BJ (cell line): ENCODE measurements at regions not wholly inside any gene's neighbourhood (a gene's known extent, or its start where the extent isn't known, plus 50 kb on each side); places are given as distances from the start of the nearest gene placed in this dataset.
"Not testable (repeated sequence)": the region's sequence is repeated elsewhere in the genome, so short reads cannot be mapped to it uniquely, and the experiment has no call there.

Source experiments
- CTCF ChIA-PET: fragments of 350-600 bp; formaldehyde crosslinking; extraction: SDS; loops from one replicate; lab custom pipeline; 2021; ENCODE audit warnings: antibody characterized with exemption, inconsistent platforms; lab: Yijun Ruan, JAX
- POLR2A ChIA-PET: fragments of 300-600 bp; sonication (Branson Sonifier 250); formaldehyde crosslinking; extraction: SDS; loops from one replicate; lab custom pipeline; 2021; ENCODE audit warnings: antibody characterized with exemption; lab: Charles Lee
- DNase-seq: peaks from one replicate; pipeline ENCODE4 v3.0.0-alpha.2; 2011; ENCODE audit warnings: low read depth
- H3K27me3 ChIP-seq: 2 replicates; pipeline ENCODE4 v1.6.0; 2011; ENCODE audit warnings: low read length; ENCODE audit not compliant: control insufficient read depth, insufficient read depth
- H3K36me3 ChIP-seq: 2 replicates; pipeline ENCODE4 v1.5.1; 2011; ENCODE audit warnings: low read length; ENCODE audit not compliant: control insufficient read depth, insufficient read depth
- H3K4me3 ChIP-seq: 2 replicates; pipeline ENCODE4 v1.5.1; 2011; ENCODE audit warnings: low read depth, mild to moderate bottlenecking, control low read depth, low read length
- CTCF ChIP-seq: IDR thresholded peaks from 2 replicates; pipeline ENCODE4 v1.5.1; 2011; ENCODE audit warnings: low read depth, mild to moderate bottlenecking, control low read depth, inconsistent platforms, low read length, moderate library complexity; ENCODE audit not compliant: insufficient read depth

DNA sequence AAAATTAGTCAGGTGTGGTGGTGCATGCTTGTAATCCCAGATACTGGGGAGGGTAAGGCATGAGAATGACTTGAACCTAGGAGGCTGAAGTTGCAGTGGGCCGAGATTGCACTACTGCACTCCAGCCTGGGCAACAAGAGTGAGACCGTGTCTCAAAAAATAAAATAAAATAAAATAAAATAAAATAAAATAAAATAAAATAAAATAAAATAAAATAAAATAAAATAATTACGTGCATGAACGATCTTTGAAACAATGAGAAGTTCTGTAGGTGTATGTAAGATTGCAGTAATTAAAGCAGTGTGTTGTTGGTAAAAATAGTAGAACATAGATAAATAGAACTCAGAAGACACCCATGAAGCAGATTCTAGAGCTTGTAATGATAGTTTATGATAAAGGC is 348.5 kb downstream of the ANKRD30A start:
- no peak for TF ChIP-seq CTCF
- Histone ChIP-seq H3K36me3 (no peaks in the 10 kb centered on the region), H3K4me3 (no peak overlapping the region), H3K27me3 (no peaks in the 10 kb centered on the region)
- no peak for DNase-seq
- ChIA-PET CTCF (no interaction called here), POLR2A (no interaction called here)

DNA sequence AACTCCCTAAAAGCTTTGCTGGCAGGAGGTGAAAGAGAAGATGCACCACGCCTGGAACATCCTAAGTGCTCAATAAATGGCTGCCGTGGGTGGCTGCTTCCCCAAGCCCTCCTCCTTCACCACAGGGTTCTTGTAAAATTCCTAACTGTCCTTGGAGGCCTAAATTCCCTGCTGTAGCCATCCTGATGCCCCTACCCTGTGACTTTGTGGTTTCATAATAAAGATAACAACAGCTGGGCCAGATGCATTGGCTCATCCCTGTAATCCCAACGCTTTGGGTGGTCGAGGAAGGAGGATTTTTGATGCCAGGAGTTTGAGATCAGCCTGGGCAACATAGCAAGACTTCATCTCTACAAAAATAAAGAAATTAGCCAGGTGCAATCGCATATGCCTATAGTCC is 341.8 kb downstream of the ANKRD30A start:
- ChIA-PET POLR2A (no interaction called here), CTCF (no interaction called here)
- no peak for DNase-seq
- no peak for TF ChIP-seq CTCF
- no peaks in the 10 kb centered on the region for H3K27me3 ChIP-seq
- no peaks in the 10 kb centered on the region for H3K36me3 ChIP-seq
- H3K4me3 ChIP-seq = no peak overlapping the region

DNA sequence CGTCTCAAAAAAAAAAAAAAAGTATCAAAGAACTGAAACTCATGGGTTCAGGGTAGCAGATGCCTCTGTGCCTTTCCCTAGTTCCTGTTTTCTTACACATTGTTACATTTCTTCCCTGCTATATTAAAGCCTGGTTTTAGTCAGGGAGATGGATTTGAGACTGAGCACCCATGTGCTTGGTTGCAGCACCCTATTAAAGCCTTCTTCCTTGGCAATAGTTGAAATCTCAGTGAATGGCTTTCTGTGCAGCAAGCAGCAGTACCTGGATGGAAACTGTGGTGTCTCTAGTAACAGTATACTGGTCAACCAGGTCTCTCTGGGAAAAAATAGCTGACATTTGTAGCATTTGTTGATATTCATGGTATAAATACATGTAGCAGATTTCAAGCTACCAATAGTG is 331.1 kb downstream of the ANKRD30A start:
- DNase-seq = no peak
- Histone ChIP-seq H3K27me3 (no peaks in the 10 kb centered on the region), H3K36me3 (no peaks in the 10 kb centered on the region), H3K4me3 (no peak overlapping the region)
- POLR2A ChIA-PET = no interaction called here
- TF ChIP-seq CTCF = no peak
- CTCF ChIA-PET = no interaction called here

- ChIA-PET CTCF (no interaction called here), POLR2A (no interaction called here)
- Histone ChIP-seq H3K4me3 (no peak overlapping the region), H3K27me3 (no peaks in the 10 kb centered on the region), H3K36me3 (no peaks in the 10 kb centered on the region)
- no peak for TF ChIP-seq CTCF
- no peak for DNase-seq
Observed at GRCh38 chr10:37448161-37448560, 322.8 kb downstream of the ANKRD30A start.

GRCh38 chr10:37442882-37443281 is 317.5 kb downstream of the ANKRD30A start:
- H3K36me3 ChIP-seq = no peaks in the 10 kb centered on the region
- no peaks in the 10 kb centered on the region for H3K27me3 ChIP-seq
- CTCF ChIA-PET = no interaction called here
- no peak for DNase-seq
- no peak for TF ChIP-seq CTCF
- no peak overlapping the region for H3K4me3 ChIP-seq
- POLR2A ChIA-PET = no interaction called here

- H3K36me3 ChIP-seq, POLR2A ChIA-PET, CTCF ChIA-PET, H3K27me3 ChIP-seq, DNase-seq, H3K4me3 ChIP-seq: not testable (repeated sequence)
Observed at GRCh38 chr10:37441224-37441623, 315.8 kb downstream of the ANKRD30A start.
